ENCODE measurements at regions not wholly inside any gene's neighbourhood (a gene's known extent, or its start where the extent isn't known, plus 50 kb on each side); places are given as distances from the start of the nearest gene placed in this dataset.

DNA sequence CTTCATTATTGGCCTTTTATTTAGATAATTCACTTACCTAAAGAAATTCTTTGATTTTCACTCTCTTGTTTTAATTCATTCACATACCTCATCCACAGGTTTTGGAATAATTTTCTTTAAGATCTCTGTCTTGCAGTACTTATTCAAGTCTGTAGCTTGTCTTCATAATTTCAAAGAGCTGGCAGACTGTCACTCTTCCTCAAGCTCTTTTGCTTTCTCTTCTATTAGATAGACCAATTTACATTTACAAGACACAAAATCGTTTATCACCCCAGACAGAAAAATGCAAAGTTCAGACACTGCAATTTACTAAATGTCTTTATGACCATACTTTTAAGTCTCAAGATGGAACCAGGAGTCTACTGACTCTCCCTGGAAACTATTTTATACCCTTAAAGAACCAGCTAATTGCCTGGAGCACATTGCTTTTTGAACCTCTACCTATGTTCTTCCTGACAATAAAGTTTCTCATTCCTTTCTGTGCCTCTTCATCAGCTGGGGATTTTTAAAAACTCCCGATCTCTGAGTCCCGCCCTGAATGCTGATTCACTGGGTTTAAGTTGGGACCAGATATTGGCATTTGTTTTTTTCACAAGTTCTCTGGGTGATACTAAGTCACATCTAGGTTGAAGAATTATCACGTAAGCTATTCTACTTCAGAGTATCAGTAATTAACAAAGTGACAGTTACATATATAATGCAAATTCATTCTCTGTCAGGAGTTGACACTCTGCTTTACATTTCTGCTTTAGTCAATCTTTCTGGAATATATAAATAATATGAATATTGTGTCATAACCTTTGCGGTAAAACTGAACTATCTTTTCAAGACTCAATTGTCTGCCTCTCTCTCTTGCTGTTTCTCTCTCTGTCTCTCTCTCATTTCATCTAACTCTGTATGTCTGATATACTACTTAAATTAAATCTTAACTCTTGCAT, 196.4 kb downstream of the PCDH7 start:
- no peak for DNase-seq
- in situ Hi-C loops (cut with HindIII; ENCODE audit: low pct_ligation_motif_present, low pct_unique_long_range_greater_than_20kb, low sequenced_read_pairs): no loop called here

DNA sequence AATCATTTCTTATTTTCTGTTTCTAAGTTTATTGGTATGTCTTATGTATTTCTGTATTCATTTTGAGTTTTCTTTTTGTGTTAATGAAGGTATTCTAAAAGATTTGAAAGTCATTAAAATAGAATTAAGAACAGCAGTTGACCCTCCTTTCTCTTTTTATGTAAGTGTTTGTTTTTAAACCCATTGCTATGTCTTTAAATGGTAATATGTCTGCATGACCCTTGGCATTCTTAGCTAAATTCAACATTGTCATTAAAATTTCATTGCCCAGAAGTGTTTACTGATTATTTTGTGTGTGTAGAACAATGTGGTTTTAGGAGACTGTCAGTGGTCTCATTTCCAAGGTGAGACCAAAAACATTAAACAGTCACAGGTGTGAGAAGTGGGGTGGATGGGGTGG, 197.8 kb downstream of the PCDH7 start:
- DNase-seq: no peak
- in situ Hi-C loops (cut with HindIII; ENCODE audit: low pct_ligation_motif_present, low pct_unique_long_range_greater_than_20kb, low sequenced_read_pairs): no loop called here

DNA sequence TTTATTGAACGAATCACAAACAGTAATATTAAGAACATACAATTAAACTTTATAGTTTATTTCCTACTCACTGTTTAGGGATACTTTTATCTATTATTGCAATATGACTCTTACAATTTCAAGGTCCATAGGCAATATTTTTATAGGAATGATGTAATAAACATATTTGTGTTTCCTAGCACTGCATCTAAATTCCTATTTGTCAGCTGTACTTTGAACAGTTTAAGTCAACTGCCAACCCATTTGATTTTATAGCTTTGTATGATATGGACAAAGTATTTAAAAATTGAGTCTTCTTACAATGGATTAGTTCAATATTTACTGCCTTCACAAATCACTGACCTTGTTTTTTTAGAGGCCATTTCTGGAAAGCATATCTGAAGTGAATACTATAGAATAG, 199.3 kb downstream of the PCDH7 start:
- in situ Hi-C loops (cut with HindIII; ENCODE audit: low pct_ligation_motif_present, low pct_unique_long_range_greater_than_20kb, low sequenced_read_pairs): no loop called here
- no peak for DNase-seq

GRCh38 chr4:30920043-30920442, 199.9 kb downstream of the PCDH7 start:
- in situ Hi-C loops (cut with HindIII; ENCODE audit: low pct_ligation_motif_present, low pct_unique_long_range_greater_than_20kb, low sequenced_read_pairs): no loop called here
- DNase-seq: no peak

GRCh38 chr4:30922625-30923024, 202.5 kb downstream of the PCDH7 start:
- in situ Hi-C loops (cut with HindIII; ENCODE audit: low pct_ligation_motif_present, low pct_unique_long_range_greater_than_20kb, low sequenced_read_pairs): no loop called here
- no peak for DNase-seq

- in situ Hi-C loops (cut with HindIII; ENCODE audit: low pct_ligation_motif_present, low pct_unique_long_range_greater_than_20kb, low sequenced_read_pairs): no loop called here
- DNase-seq: no peak
Observed at GRCh38 chr4:30924495-30924894, 204.3 kb downstream of the PCDH7 start.

- no peak for DNase-seq
- in situ Hi-C loops (cut with HindIII; ENCODE audit: low pct_ligation_motif_present, low pct_unique_long_range_greater_than_20kb, low sequenced_read_pairs): no loop called here
Observed at GRCh38 chr4:30929649-30930048, 209.5 kb downstream of the PCDH7 start.

DNA sequence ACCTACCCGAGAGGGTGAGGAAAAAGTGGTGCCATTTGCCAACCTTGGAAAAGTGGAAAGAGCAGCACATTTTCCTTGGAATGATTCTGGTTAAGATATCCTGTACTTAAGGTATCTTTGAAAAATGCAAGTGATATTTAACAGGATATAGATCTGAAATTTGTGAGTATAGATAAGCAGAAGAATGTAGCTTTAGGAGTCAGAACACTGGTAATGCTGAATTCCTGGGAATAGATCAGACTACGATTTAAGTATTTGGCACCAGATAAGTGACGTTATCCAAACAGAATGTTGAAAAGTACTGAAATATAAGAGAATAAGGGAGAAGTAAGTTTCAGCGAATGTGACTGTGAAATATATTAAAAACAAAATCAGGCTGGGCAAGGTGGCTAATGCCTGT, 210.1 kb downstream of the PCDH7 start:
- no peak for DNase-seq
- in situ Hi-C loops (cut with HindIII; ENCODE audit: low pct_ligation_motif_present, low pct_unique_long_range_greater_than_20kb, low sequenced_read_pairs): no loop called here

DNA sequence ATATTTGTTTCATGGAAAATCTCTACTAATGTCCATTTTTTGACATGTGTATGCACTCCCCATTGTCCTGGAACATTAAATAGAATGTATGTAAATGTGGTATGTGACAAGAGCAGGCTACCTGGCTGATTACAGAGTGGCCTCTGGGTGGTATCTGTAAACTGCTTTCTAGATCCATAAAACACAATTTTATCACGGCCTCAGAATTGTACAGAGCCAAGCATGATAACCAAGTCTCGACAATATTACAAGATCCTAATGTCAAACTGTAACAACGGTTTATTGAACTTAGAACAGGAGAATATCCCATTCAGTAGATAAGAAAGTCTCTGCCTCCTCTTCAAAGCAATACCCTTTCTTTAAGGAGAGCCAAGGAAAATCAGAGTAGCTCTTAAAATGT, 212.4 kb downstream of the PCDH7 start:
- DNase-seq: no peak
- in situ Hi-C loops (cut with HindIII; ENCODE audit: low pct_ligation_motif_present, low pct_unique_long_range_greater_than_20kb, low sequenced_read_pairs): no loop called here

GRCh38 chr4:30939069-30939468, 218.9 kb downstream of the PCDH7 start:
- in situ Hi-C loops (cut with HindIII; ENCODE audit: low pct_ligation_motif_present, low pct_unique_long_range_greater_than_20kb, low sequenced_read_pairs): no loop called here
- DNase-seq: no peak

DNA sequence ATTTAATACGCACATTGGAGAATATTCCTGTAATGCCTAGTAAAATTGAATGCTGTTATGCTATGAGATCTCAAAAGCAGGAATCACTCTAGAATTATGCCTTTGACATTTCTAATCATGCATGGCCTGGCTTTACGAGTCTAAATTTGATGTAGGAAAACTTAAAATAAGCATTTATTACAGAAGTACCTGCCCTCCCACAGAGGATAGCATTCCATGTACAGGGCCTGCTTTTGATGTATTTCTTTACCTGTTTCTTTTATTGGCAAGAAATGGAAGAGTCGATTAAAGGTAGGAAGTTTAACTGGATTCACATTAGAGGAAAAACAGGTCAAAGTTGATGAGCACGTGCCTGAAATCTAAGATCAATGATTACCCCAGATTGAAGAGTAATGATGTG, 219.5 kb downstream of the PCDH7 start:
- no peak for DNase-seq
- in situ Hi-C loops (cut with HindIII; ENCODE audit: low pct_ligation_motif_present, low pct_unique_long_range_greater_than_20kb, low sequenced_read_pairs): no loop called here

GRCh38 chr4:30941641-30942040, 221.5 kb downstream of the PCDH7 start:
- in situ Hi-C loops (cut with HindIII; ENCODE audit: low pct_ligation_motif_present, low pct_unique_long_range_greater_than_20kb, low sequenced_read_pairs): no loop called here
- DNase-seq: no peak

- in situ Hi-C loops (cut with HindIII; ENCODE audit: low pct_ligation_motif_present, low pct_unique_long_range_greater_than_20kb, low sequenced_read_pairs): no loop called here
- DNase-seq: no peak
Observed at GRCh38 chr4:30943356-30943755, 223.2 kb downstream of the PCDH7 start.

GRCh38 chr4:30945586-30945985, 225.4 kb downstream of the PCDH7 start:
- DNase-seq: no peak
- in situ Hi-C loops (cut with HindIII; ENCODE audit: low pct_ligation_motif_present, low pct_unique_long_range_greater_than_20kb, low sequenced_read_pairs): no loop called here

DNA sequence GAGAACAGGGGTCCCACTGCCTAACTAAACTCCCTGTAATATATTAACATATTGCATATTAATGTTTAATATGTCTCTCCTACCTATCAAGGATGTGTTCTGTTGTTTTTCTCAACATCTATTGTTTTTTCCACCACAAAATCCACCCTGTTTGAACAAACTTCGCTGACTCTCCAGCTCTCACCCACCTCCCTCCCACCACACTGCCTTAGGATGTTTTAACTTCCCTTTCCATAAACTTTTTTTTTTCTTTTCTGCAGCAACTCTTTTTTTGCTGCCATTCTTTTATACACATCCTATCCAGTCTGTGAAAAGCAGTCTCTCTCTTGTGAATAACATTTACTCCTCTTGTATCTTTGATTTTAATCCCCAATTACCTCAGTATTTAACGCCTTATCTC, 226.1 kb downstream of the PCDH7 start:
- no peak for DNase-seq
- in situ Hi-C loops (cut with HindIII; ENCODE audit: low pct_ligation_motif_present, low pct_unique_long_range_greater_than_20kb, low sequenced_read_pairs): no loop called here

- in situ Hi-C loops (cut with HindIII; ENCODE audit: low pct_ligation_motif_present, low pct_unique_long_range_greater_than_20kb, low sequenced_read_pairs): no loop called here
- no peak for DNase-seq
Observed at GRCh38 chr4:30948653-30949052, 228.5 kb downstream of the PCDH7 start.

- DNase-seq: no peak
- in situ Hi-C loops (cut with HindIII; ENCODE audit: low pct_ligation_motif_present, low pct_unique_long_range_greater_than_20kb, low sequenced_read_pairs): no loop called here
Observed at GRCh38 chr4:30950737-30951136, 230.6 kb downstream of the PCDH7 start.

DNA sequence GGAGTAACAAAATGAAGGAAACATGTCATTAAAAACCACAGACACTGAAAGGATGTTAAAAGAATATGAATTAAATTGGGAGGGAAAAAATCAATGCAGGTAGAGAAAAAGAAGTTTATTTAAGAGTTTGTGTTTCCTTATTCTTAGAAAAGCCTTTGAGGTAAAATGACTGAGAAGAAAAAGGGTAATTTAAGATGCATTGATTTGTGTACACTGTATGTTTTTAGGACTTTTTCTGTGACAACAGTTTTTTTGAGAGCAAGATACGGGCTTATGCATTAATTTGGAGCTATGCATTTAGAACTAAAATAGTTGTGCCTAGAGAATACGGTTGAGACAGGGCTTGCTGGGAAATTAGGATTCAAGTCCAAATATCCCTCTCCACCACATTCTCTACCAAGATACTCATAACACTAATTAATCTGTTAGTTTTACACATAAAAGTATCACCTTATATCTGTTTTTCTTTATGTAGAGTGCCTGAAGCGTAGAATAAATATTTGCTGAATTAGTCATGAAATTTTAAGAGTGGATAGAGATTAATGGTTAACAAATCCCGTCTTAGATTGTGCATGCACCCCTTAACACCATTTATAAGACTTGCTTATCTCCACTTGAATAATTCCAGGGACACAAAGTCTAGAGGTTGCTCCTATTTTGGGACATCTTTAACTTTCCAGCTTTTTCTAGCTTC, 232.5 kb downstream of the PCDH7 start:
- in situ Hi-C loops (cut with HindIII; ENCODE audit: low pct_ligation_motif_present, low pct_unique_long_range_greater_than_20kb, low sequenced_read_pairs): no loop called here

GRCh38 chr4:30953799-30954198, 233.6 kb downstream of the PCDH7 start:
- DNase-seq: no peak
- in situ Hi-C loops (cut with HindIII; ENCODE audit: low pct_ligation_motif_present, low pct_unique_long_range_greater_than_20kb, low sequenced_read_pairs): no loop called here

More for the DNA sequence above, 232.5 kb downstream of the PCDH7 start:
- DNase-seq: peak; percentile 72

DNA sequence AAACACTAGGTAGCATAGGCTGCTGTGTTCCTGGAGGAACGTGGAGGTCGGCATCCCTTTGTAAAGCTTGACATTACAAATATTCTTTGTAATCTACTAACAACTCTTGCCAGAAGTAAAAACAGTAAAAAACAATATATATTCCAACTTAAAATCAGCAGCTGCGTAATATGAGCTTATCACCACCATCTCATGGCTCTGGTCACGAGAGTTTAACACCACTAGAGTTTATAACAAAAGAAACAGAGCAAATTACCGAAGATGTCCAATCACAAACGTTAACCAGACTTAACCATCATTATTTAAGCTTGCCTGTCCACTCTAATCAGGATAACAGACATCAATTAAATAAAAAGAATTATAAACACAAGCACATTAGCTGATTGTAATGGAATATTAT, 236.7 kb downstream of the PCDH7 start:
- no peak for DNase-seq
- in situ Hi-C loops (cut with HindIII; ENCODE audit: low pct_ligation_motif_present, low pct_unique_long_range_greater_than_20kb, low sequenced_read_pairs): no loop called here
